IMR-90 (cell line): ENCODE measurements at regions not wholly inside any gene's neighbourhood (a gene's known extent, or its start where the extent isn't known, plus 50 kb on each side); places are given as distances from the start of the nearest gene placed in this dataset.

Source experiments
- ATAC-seq: fragments of 200-7000 bp; cut with Tn5 transposase; 2 replicates; pipeline ENCODE4 v1.9.1; 2020; ENCODE audit warnings: low read depth, mild to moderate bottlenecking, moderate library complexity
- BruUV-seq: library from RNA; stranded (reverse); fragments of 400-500 nt; replicated peaks from 2 replicates; lab custom pipeline; 2021; lab: Mats Ljungman, UMichigan
- CTCF ChIA-PET: fragments of 300-600 bp; formaldehyde crosslinking; extraction: SDS; loops from one replicate; lab custom pipeline; 2021; ENCODE audit warnings: antibody characterized with exemption; lab: Yijun Ruan, JAX
- POLR2A ChIA-PET: fragments of 300-600 bp; sonication (Branson Sonifier 250); formaldehyde crosslinking; loops from one replicate; lab custom pipeline; 2022; ENCODE audit warnings: antibody characterized with exemption; ENCODE audit not compliant: unreplicated experiment; lab: Charles Lee
- DNase-seq: peaks from one replicate; pipeline ENCODE4 v3.0.0; 2013
- H2AFZ ChIP-seq: replicated peaks from 2 replicates; pipeline ENCODE3; 2013; ENCODE audit warnings: low read length, mild to moderate bottlenecking; ENCODE audit not compliant: poor library complexity
- H2AK5ac ChIP-seq: 2 replicates; pipeline ENCODE4 v1.6.1; 2013; ENCODE audit warnings: low read depth, low read length, inconsistent platforms
- H2AK9ac ChIP-seq: replicated peaks from 2 replicates; pipeline ENCODE3; 2013; ENCODE audit warnings: mild to moderate bottlenecking, low read depth, low read length, moderate library complexity; ENCODE audit not compliant: poor library complexity
- H2BK120ac ChIP-seq: 2 replicates; pipeline ENCODE4 v1.6.1; 2013; ENCODE audit warnings: low read depth, low read length, inconsistent platforms
- H2BK15ac ChIP-seq: 3 replicates; pipeline ENCODE4 v1.6.1; 2013; ENCODE audit warnings: low read depth, low read length, inconsistent platforms
- H2BK20ac ChIP-seq: 2 replicates; pipeline ENCODE4 v1.6.1; 2013; ENCODE audit warnings: low read depth, mild to moderate bottlenecking, inconsistent platforms, low read length, moderate library complexity
- H2BK5ac ChIP-seq: 2 replicates; pipeline ENCODE4 v1.6.1; 2013; ENCODE audit warnings: mild to moderate bottlenecking, low read depth, low read length, inconsistent platforms; ENCODE audit not compliant: poor library complexity, severe bottlenecking
- H3K14ac ChIP-seq: replicated peaks from 2 replicates; pipeline ENCODE4 v1.6.1; 2013; ENCODE audit warnings: low read depth, low read length, inconsistent platforms
- H3K18ac ChIP-seq: 2 replicates; pipeline ENCODE4 v1.6.1; 2013; ENCODE audit warnings: low read depth, low read length, control low read depth
- H3K23ac ChIP-seq: 2 replicates; pipeline ENCODE4 v1.6.1; 2013; ENCODE audit warnings: low read depth, low read length, inconsistent platforms
- H3K27ac ChIP-seq: 2 replicates; pipeline ENCODE4 v1.5.1; 2013; ENCODE audit warnings: mild to moderate bottlenecking, control low read depth, low read length; ENCODE audit not compliant: insufficient read depth
- H3K27me3 ChIP-seq: 2 replicates; pipeline ENCODE4 v1.6.1; 2013; ENCODE audit warnings: low read length; ENCODE audit not compliant: control insufficient read depth, insufficient read depth
- H3K36me3 ChIP-seq: 2 replicates; pipeline ENCODE4 v1.6.1; 2013; ENCODE audit warnings: low read length, mixed read lengths; ENCODE audit not compliant: control insufficient read depth, insufficient read depth
- H3K4ac ChIP-seq: 2 replicates; pipeline ENCODE4 v1.6.1; 2013; ENCODE audit warnings: low read depth, low read length, inconsistent platforms
- H3K4me1 ChIP-seq: 2 replicates; pipeline ENCODE4 v1.6.1; 2013; ENCODE audit warnings: low read length, mixed read lengths; ENCODE audit not compliant: control insufficient read depth, insufficient read depth
- H3K4me2 ChIP-seq: 2 replicates; pipeline ENCODE4 v1.6.1; 2013; ENCODE audit warnings: low read depth, mild to moderate bottlenecking, control low read depth, low read length, moderate library complexity
- H3K4me3 ChIP-seq: 2 replicates; pipeline ENCODE4 v1.5.1; 2013; ENCODE audit warnings: low read depth, mild to moderate bottlenecking, control low read depth, low read length, moderate library complexity; ENCODE audit not compliant: insufficient read depth
- H3K56ac ChIP-seq: 2 replicates; pipeline ENCODE4 v1.6.1; 2013; ENCODE audit warnings: low read length, inconsistent platforms; ENCODE audit not compliant: insufficient read depth; ENCODE audit errors: extremely low read depth
- H3K79me1 ChIP-seq, 2 experiments: 2 replicates each; pipeline ENCODE4 v1.6.1; 2013; ENCODE audit warnings: low read length in 2 of 2, inconsistent platforms in 1 of 2, low read depth in 1 of 2
- H3K9ac ChIP-seq: 2 replicates; pipeline ENCODE4 v1.6.1; 2013; ENCODE audit warnings: low read depth, low read length, control low read depth
- H3K9me1 ChIP-seq: 2 replicates; pipeline ENCODE4 v1.6.1; 2013; ENCODE audit warnings: low read length, inconsistent platforms; ENCODE audit not compliant: insufficient read depth
- H3K9me3 ChIP-seq: 2 replicates; pipeline ENCODE4 v1.6.1; 2013; ENCODE audit warnings: low read length; ENCODE audit not compliant: control insufficient read depth, insufficient read depth
- H4K20me1 ChIP-seq: 2 replicates; pipeline ENCODE4 v1.6.1; 2013; ENCODE audit warnings: low read length, inconsistent platforms; ENCODE audit not compliant: insufficient read depth
- H4K5ac ChIP-seq: 2 replicates; pipeline ENCODE4 v1.6.1; 2013; ENCODE audit warnings: mild to moderate bottlenecking, low read depth, low read length, control low read depth
- H4K8ac ChIP-seq, 2 experiments: 2 replicates each; pipeline ENCODE4 v1.6.1; 2013; ENCODE audit warnings: low read depth in 2 of 2, low read length in 2 of 2, control low read depth in 1 of 2, inconsistent platforms in 1 of 2
- H4K91ac ChIP-seq: 2 replicates; pipeline ENCODE4 v1.6.1; 2013; ENCODE audit warnings: low read depth, low read length, inconsistent platforms; ENCODE audit not compliant: insufficient read depth
- BHLHE40 ChIP-seq: fragments of 150-350 bp; IDR thresholded peaks from 2 replicates; pipeline ENCODE4 v1.6.1; 2016; ENCODE audit warnings: mild to moderate bottlenecking, low read depth, low read length
- CEBPB ChIP-seq: IDR thresholded peaks from 2 replicates; pipeline ENCODE4 v1.6.1; 2012; ENCODE audit warnings: low read depth, low read length, improper control_type of control experiment
- CHD1 ChIP-seq: IDR thresholded peaks from 2 replicates; pipeline ENCODE4 v1.6.1; 2012; ENCODE audit warnings: low read depth, low read length, improper control_type of control experiment
- FOS ChIP-seq: fragments of 150-350 bp; IDR thresholded peaks from 2 replicates; pipeline ENCODE4 v1.6.1; 2016; ENCODE audit warnings: low read depth, low read length
- MAFK ChIP-seq: IDR thresholded peaks from 2 replicates; pipeline ENCODE4 v1.6.1; 2012; ENCODE audit warnings: low read depth, low read length, improper control_type of control experiment
- MAZ ChIP-seq: IDR thresholded peaks from 2 replicates; pipeline ENCODE4 v1.6.1; 2012; ENCODE audit warnings: low read depth, mild to moderate bottlenecking, low read length, improper control_type of control experiment, moderate library complexity, borderline replicate concordance
- MXI1 ChIP-seq: IDR thresholded peaks from 2 replicates; pipeline ENCODE4 v1.6.1; 2012; ENCODE audit warnings: low read depth, mild to moderate bottlenecking, low read length, moderate library complexity, borderline replicate concordance
- NFE2L2 ChIP-seq: fragments of 150-350 bp; IDR thresholded peaks from 2 replicates; pipeline ENCODE4 v1.6.1; 2016; ENCODE audit warnings: low read depth, mild to moderate bottlenecking, low read length
- POLR2A ChIP-seq: IDR thresholded peaks from 2 replicates; pipeline ENCODE4 v1.6.1; 2012; ENCODE audit warnings: mild to moderate bottlenecking, low read depth, low read length
- RAD21 ChIP-seq: IDR thresholded peaks from 2 replicates; pipeline ENCODE4 v1.6.1; 2012; ENCODE audit warnings: low read length, improper control_type of control experiment
- RCOR1 ChIP-seq: IDR thresholded peaks from 2 replicates; pipeline ENCODE4 v1.6.1; 2012; ENCODE audit warnings: mild to moderate bottlenecking, low read length, improper control_type of control experiment; ENCODE audit not compliant: insufficient replicate concordance
- RFX5 ChIP-seq: IDR thresholded peaks from 2 replicates; pipeline ENCODE4 v1.8.0; 2012; ENCODE audit warnings: low read depth, mild to moderate bottlenecking, low read length, moderate library complexity
- SMC3 ChIP-seq: fragments of 150-350 bp; IDR thresholded peaks from 2 replicates; pipeline ENCODE4 v1.6.1; 2016; ENCODE audit warnings: low read depth, mild to moderate bottlenecking, antibody characterized with exemption, low read length, moderate library complexity
- WGBS, 2 experiments: methylation state at CpG; one replicate each; pipeline versions ENCODE4 v1.1.5 to v1.1.7; 2013; ENCODE audit warnings: missing lambda C conversion rate in 2 of 2; ENCODE audit not compliant: insufficient read length in 1 of 2; ENCODE audit errors: extremely low coverage in 2 of 2; 5-methylcytosine and 5-hydroxymethylcytosine counted together
- dilution Hi-C: fragments of 300-500 bp; cut with HindIII; formaldehyde crosslinking; loops from one replicate; pipeline ENCODE4 v1.14.3; 2018; ENCODE audit warnings: low sequenced_read_pairs; ENCODE audit not compliant: unreplicated experiment
- in situ Hi-C: fragments of 300-500 bp; cut with MboI; formaldehyde crosslinking; loops from 3 replicates; pipeline ENCODE4 v1.14.3; 2019; ENCODE audit warnings: low sequenced_read_pairs, inconsistent platforms, mixed read lengths
- intact Hi-C: fragments of 100-400 bp; cut with micrococcal nuclease; formaldehyde crosslinking; loops from 2 replicates; pipeline ENCODE4 v1.10.0; 2022
- TF ChIP-seq, protein P1 (sequence below): fragments of 150-350 bp; IDR thresholded peaks from 2 replicates; pipeline ENCODE4 v1.6.1; 2017; ENCODE audit warnings: mild to moderate bottlenecking, antibody characterized with exemption, low read length, low read depth
- TF ChIP-seq, protein P2 (sequence below): fragments of 150-350 bp; IDR thresholded peaks from 2 replicates; pipeline ENCODE4 v1.6.1; 2016; ENCODE audit warnings: low read depth, mild to moderate bottlenecking, low read length, moderate library complexity, borderline replicate concordance
- TF ChIP-seq, protein P3 (sequence below): conservative IDR thresholded peaks from 2 replicates; pipeline ENCODE4 v1.5.1; 2012; ENCODE audit warnings: mild to moderate bottlenecking, low read depth, low read length, improper control_type of control experiment

DNA sequence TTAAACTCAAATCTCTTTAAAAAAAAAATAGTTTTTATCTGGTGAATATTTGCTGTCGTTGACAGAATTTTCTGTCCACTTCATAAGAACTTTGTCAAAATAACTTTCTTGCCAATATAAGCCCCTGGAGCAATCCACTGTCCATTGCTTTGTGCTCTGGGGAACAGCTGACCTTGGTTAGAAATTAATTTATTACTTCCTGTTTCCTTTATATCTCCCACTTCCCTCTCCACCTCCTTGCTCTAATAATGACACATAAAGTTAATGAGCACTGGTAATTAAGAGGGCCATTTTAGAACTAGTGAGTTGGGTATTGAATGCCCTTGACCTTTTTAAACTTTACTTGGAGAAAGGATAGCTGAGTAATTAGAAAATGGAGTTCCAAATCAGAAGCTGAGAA is 151.3 kb upstream of the LEF1 start:
- no peak overlapping the region for H2BK5ac ChIP-seq
- H2AFZ ChIP-seq, result no peak overlapping the region
- WGBS, 2 experiments, result no CpG with 5 or more reads among the region's 1 CpG
- in situ Hi-C loops (no loop called here), dilution Hi-C loops (no loop called here), intact Hi-C loops (no loop called here)
- H3K18ac ChIP-seq, result no peak overlapping the region
- H3K4me2 ChIP-seq, result no peak overlapping the region
- no peak overlapping the region for H3K4me3 ChIP-seq
- no peak for DNase-seq
- no peak for ATAC-seq
- BruUV-seq, result no TSS peak
- H4K20me1 ChIP-seq, result no peaks in the 10 kb centered on the region
- no peak overlapping the region for H3K14ac ChIP-seq
- H3K27ac ChIP-seq, result no peak overlapping the region
- H3K79me1 ChIP-seq, result no peaks in the 10 kb centered on the region
- no peaks in the 10 kb centered on the region for H3K36me3 ChIP-seq
- H2BK20ac ChIP-seq, result no peak overlapping the region
- H2AK5ac ChIP-seq, result no peak overlapping the region
- no peak overlapping the region for H4K5ac ChIP-seq
- ChIA-PET POLR2A (no interaction called here), CTCF (no interaction called here)
- H2BK120ac ChIP-seq, result no peak overlapping the region
- no peaks in the 10 kb centered on the region for H3K27me3 ChIP-seq
- H3K9ac ChIP-seq, result no peak overlapping the region
- no peak overlapping the region for H3K23ac ChIP-seq
- no peak overlapping the region for H4K8ac ChIP-seq
- no peak for TF ChIP-seq MAZ
- TF ChIP-seq FOS, result no peak
- no peak for TF ChIP-seq RAD21
- TF ChIP-seq, protein P1, sequence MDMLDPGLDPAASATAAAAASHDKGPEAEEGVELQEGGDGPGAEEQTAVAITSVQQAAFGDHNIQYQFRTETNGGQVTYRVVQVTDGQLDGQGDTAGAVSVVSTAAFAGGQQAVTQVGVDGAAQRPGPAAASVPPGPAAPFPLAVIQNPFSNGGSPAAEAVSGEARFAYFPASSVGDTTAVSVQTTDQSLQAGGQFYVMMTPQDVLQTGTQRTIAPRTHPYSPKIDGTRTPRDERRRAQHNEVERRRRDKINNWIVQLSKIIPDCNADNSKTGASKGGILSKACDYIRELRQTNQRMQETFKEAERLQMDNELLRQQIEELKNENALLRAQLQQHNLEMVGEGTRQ, result no peak
- no peak for TF ChIP-seq RFX5
- TF ChIP-seq CHD1, result no peak
- TF ChIP-seq CEBPB, result no peak
- TF ChIP-seq MXI1, result no peak
- TF ChIP-seq, protein P2, sequence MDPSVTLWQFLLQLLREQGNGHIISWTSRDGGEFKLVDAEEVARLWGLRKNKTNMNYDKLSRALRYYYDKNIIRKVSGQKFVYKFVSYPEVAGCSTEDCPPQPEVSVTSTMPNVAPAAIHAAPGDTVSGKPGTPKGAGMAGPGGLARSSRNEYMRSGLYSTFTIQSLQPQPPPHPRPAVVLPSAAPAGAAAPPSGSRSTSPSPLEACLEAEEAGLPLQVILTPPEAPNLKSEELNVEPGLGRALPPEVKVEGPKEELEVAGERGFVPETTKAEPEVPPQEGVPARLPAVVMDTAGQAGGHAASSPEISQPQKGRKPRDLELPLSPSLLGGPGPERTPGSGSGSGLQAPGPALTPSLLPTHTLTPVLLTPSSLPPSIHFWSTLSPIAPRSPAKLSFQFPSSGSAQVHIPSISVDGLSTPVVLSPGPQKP, result no peak
- TF ChIP-seq, protein P3, sequence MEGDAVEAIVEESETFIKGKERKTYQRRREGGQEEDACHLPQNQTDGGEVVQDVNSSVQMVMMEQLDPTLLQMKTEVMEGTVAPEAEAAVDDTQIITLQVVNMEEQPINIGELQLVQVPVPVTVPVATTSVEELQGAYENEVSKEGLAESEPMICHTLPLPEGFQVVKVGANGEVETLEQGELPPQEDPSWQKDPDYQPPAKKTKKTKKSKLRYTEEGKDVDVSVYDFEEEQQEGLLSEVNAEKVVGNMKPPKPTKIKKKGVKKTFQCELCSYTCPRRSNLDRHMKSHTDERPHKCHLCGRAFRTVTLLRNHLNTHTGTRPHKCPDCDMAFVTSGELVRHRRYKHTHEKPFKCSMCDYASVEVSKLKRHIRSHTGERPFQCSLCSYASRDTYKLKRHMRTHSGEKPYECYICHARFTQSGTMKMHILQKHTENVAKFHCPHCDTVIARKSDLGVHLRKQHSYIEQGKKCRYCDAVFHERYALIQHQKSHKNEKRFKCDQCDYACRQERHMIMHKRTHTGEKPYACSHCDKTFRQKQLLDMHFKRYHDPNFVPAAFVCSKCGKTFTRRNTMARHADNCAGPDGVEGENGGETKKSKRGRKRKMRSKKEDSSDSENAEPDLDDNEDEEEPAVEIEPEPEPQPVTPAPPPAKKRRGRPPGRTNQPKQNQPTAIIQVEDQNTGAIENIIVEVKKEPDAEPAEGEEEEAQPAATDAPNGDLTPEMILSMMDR, result no peak
- no peak for TF ChIP-seq POLR2A
- TF ChIP-seq MAFK, result no peak
- TF ChIP-seq RCOR1, result no peak
- TF ChIP-seq SMC3, result no peak
- TF ChIP-seq NFE2L2, result no peak
- TF ChIP-seq BHLHE40, result no peak
- no peak overlapping the region for H2BK15ac ChIP-seq
- H3K9me3 ChIP-seq, result no peaks in the 10 kb centered on the region
- H3K9me1 ChIP-seq, result no peaks in the 10 kb centered on the region
- H3K4me1 ChIP-seq, result no peaks in the 10 kb centered on the region
- H3K56ac ChIP-seq, result no peak overlapping the region
- no peak overlapping the region for H4K91ac ChIP-seq
- H2AK9ac ChIP-seq, result no peak overlapping the region
- H3K4ac ChIP-seq, result no peak overlapping the region
